Endothelial cell (in vitro differentiated cells): ENCODE measurements at regions not wholly inside any gene's neighbourhood (a gene's known extent, or its start where the extent isn't known, plus 50 kb on each side); places are given as distances from the start of the nearest gene placed in this dataset.

Experiments used
- DNase-seq: peaks from one replicate; pipeline ENCODE4 v3.0.0; 2021; ENCODE audit warnings: low spot score
- H3K27ac Mint-ChIP-seq: one replicate; pipeline ENCODE4 v1.8.0; 2021; ENCODE audit warnings: mixed read lengths, inconsistent platforms; ENCODE audit not compliant: unreplicated experiment
- H3K27me3 Mint-ChIP-seq: one replicate; pipeline ENCODE4 v1.8.0; 2021; ENCODE audit warnings: mild to moderate bottlenecking, moderate library complexity, mixed read lengths, inconsistent platforms; ENCODE audit not compliant: unreplicated experiment
- H3K36me3 Mint-ChIP-seq: one replicate; pipeline ENCODE4 v1.8.0; 2021; ENCODE audit warnings: mild to moderate bottlenecking, low read depth, mixed read lengths, inconsistent platforms; ENCODE audit not compliant: unreplicated experiment
- H3K4me1 Mint-ChIP-seq: one replicate; pipeline ENCODE4 v1.8.0; 2021; ENCODE audit warnings: mild to moderate bottlenecking, mixed read lengths, inconsistent platforms; ENCODE audit not compliant: unreplicated experiment
- H3K4me3 Mint-ChIP-seq: one replicate; pipeline ENCODE4 v1.8.0; 2021; ENCODE audit warnings: mild to moderate bottlenecking, mixed read lengths, inconsistent platforms; ENCODE audit not compliant: unreplicated experiment
- H3K9me3 Mint-ChIP-seq: one replicate; pipeline ENCODE4 v1.8.0; 2021; ENCODE audit warnings: mixed read lengths, inconsistent platforms; ENCODE audit not compliant: unreplicated experiment
- CTCF ChIP-seq: fragments of 200-600 bp; sonication (generic); IDR thresholded peaks from one replicate; pipeline ENCODE4 v1.5.0; 2021; ENCODE audit warnings: antibody characterized with exemption; ENCODE audit not compliant: unreplicated experiment

DNA sequence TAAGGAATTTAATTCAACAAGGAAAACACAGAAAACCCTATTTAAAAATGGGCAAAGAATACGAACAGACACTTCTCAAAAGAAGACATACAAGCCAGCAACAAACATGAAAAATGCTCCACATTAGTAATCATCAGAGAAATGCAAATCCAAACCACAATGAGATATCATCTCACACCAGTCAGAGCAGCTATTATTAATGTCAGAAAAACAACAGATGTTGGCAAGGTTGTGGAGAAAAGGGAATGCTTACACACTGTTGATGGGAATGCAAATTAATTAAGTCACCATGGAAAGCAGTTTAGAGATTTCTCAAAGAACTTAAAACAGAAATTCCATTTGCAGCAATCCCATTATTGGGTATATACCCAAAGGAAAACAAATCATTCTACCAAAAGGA lies 55.2 kb downstream of the GCC1 start:
- no peak overlapping the region for H3K4me3 Mint-ChIP-seq
- no peak overlapping the region for H3K27ac Mint-ChIP-seq
- H3K27me3 Mint-ChIP-seq, result no peaks in the 10 kb centered on the region
- no peaks in the 10 kb centered on the region for H3K9me3 Mint-ChIP-seq
- no peaks in the 10 kb centered on the region for H3K36me3 Mint-ChIP-seq
- H3K4me1 Mint-ChIP-seq, result no peaks in the 10 kb centered on the region
- DNase-seq, result no peak
- no peak for TF ChIP-seq CTCF

GRCh38 chr7:127527561-127527960 lies 57.8 kb downstream of the GCC1 start:
- no peak for DNase-seq
- H3K4me1 Mint-ChIP-seq, result no peaks in the 10 kb centered on the region
- TF ChIP-seq CTCF, result no peak
- no peaks in the 10 kb centered on the region for H3K9me3 Mint-ChIP-seq
- no peaks in the 10 kb centered on the region for H3K36me3 Mint-ChIP-seq
- no peaks in the 10 kb centered on the region for H3K27me3 Mint-ChIP-seq
- no peak overlapping the region for H3K27ac Mint-ChIP-seq
- H3K4me3 Mint-ChIP-seq, result no peak overlapping the region

DNA sequence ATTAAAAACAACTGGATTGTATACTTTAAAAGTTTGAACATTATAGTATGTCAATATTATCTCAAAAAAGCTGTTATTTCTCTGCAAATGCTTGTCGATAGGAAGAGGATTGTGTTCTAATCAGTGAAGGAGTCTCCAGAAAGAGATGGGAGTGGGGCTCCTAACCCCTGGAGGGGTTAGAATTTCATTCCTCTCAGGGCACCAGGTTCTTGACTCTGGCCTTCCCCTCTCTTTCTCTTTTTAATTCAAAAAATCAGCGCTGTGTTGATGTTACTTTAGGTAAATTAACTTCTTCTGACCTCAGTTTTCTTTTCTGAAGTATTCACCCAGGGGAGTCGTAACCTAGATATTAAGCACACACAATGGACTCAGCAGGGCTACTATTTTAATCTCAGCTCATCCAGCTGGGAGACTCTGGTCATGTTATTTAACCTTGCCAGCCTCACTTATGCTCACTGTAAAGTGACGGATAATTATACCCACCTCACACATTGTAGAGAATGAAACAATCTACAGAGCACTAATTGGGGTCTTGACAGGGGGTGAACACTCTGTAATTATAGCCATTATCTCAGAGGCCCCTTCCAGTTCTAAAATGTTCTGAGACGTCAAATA lies 59.4 kb downstream of the GCC1 start:
- H3K27ac Mint-ChIP-seq, result no peak overlapping the region
- no peaks in the 10 kb centered on the region for H3K36me3 Mint-ChIP-seq
- no peak for DNase-seq
- no peak overlapping the region for H3K4me3 Mint-ChIP-seq
- no peaks in the 10 kb centered on the region for H3K27me3 Mint-ChIP-seq
- no peaks in the 10 kb centered on the region for H3K4me1 Mint-ChIP-seq
- TF ChIP-seq CTCF, result no peak
- H3K9me3 Mint-ChIP-seq, result no peaks in the 10 kb centered on the region

GRCh38 chr7:127516320-127516719 lies 69.1 kb downstream of the GCC1 start:
- TF ChIP-seq CTCF, result no peak

GRCh38 chr7:127514499-127514898 lies 70.9 kb downstream of the GCC1 start:
- Mint-ChIP-seq H3K4me1 (no peaks in the 10 kb centered on the region), H3K36me3 (no peaks in the 10 kb centered on the region), H3K9me3 (no peaks in the 10 kb centered on the region), H3K27me3 (peaks cover 5% of the 10 kb centered on the region), H3K27ac (no peak overlapping the region), H3K4me3 (no peak overlapping the region)
- TF ChIP-seq CTCF, result no peak
- DNase-seq, result no peak

More at GRCh38 chr7:127516320-127516719, 69.1 kb downstream of the GCC1 start:
- no peaks in the 10 kb centered on the region for H3K36me3 Mint-ChIP-seq
- H3K27me3 Mint-ChIP-seq, result peaks cover 5% of the 10 kb centered on the region
- H3K9me3 Mint-ChIP-seq, result no peaks in the 10 kb centered on the region
- no peak for DNase-seq
- no peaks in the 10 kb centered on the region for H3K4me1 Mint-ChIP-seq
- no peak overlapping the region for H3K27ac Mint-ChIP-seq
- no peak overlapping the region for H3K4me3 Mint-ChIP-seq
